Ecto neural progenitor cell (in vitro differentiated cells): ENCODE measurements at regions not wholly inside any gene's neighbourhood (a gene's known extent, or its start where the extent isn't known, plus 50 kb on each side); places are given as distances from the start of the nearest gene placed in this dataset.

ENCODE experiments used
- DNase-seq: peaks from one replicate; pipeline ENCODE4 v3.0.0-alpha.2; 2018; ENCODE audit warnings: low spot score

DNA sequence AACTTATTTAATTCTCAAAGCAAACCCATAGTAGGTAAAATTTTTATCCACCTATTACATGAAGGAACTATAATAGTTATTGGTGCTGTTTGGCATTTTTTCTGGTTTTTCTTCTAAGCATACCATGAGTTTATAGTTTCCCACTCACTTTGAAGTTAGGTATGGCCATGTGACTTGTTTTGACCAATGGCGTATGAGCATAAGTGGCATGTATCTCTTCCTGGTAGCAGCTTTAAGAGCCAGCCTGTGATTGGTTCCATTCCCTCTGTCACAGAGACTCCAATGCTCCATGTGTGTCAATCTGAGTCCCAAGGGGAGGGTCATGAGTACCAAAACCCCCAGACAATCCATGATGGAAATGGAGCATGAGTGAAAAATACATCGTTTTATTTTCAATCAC is 282.9 kb upstream of the N4BP1 start:
- no peak for DNase-seq

DNA sequence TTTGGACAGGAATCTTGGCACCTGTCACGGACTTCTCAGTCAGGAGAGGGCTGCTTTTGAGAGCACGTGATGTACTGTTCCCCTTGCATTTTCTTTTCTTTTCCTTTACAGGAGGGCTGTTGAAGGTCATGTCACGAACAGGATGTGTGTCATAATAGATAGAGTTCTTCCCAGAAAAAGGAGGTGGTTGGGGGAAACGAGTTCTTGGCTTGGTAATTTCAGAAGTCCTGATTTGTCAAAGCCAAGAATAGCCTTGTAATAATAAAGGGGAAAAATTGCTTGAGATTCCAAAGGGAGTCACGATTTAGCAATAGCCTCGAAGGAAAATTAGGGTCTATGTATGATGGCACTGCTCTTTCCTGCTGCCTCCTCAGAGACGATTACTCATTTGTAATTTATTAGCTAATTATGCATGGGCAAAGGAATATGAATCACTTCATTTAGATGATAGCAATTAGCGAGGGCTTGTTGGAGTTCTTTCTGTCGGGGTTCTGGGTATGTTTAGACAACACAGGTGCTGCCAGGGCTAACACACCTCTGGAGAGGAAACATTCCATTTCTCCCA is 277.7 kb upstream of the N4BP1 start:
- no peak for DNase-seq

- DNase-seq = no peak
Observed at GRCh38 chr16:48885471-48885870, 275.5 kb upstream of the N4BP1 start.

GRCh38 chr16:48881272-48881671 is 271.3 kb upstream of the N4BP1 start:
- DNase-seq = no peak

GRCh38 chr16:48879223-48880122 is 269.5 kb upstream of the N4BP1 start:
- DNase-seq = no peak

- no peak for DNase-seq
Observed at GRCh38 chr16:48877946-48878345, 268.0 kb upstream of the N4BP1 start.

DNA sequence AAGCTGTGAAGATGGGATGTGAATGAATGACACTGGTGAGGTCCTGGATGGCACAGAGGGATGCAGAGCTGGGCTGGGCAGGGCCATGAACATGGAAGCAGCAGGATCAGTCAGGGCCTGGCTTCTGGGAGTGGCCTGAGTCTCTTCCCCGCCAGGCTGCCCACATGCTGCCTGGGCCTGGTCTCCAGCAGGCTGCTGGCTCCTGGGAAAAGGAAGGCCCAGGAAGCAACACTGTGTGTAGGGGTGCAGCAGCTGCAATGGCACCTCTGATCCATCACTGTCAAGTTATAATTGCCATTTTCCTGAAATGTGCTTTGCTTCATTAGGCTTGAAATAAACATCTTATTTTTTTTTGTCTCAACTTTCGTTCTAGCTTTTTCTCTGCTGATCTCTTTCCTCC is 260.2 kb upstream of the N4BP1 start:
- no peak for DNase-seq

- no peak for DNase-seq
Observed at GRCh38 chr16:48865520-48865919, 255.5 kb upstream of the N4BP1 start.

DNA sequence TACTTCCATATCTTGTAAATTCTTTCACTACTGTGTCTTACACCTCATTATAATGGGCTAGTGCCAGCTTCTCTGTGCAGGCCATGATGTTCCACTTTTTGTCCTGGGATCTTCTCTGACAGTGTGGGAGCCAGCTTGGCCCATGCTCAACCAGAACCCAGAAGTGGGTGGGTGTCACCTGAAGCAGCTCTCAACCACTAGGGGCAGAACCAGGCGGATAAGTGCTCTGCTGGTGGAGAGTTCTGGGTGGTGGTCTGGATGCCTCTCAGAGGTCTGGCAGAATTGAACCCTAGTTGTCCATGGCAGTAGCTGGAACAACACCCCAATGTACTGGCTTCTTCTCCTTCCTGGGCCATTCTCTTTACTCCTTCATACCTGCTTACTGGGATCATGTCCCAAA is 254.1 kb upstream of the N4BP1 start:
- no peak for DNase-seq

DNA sequence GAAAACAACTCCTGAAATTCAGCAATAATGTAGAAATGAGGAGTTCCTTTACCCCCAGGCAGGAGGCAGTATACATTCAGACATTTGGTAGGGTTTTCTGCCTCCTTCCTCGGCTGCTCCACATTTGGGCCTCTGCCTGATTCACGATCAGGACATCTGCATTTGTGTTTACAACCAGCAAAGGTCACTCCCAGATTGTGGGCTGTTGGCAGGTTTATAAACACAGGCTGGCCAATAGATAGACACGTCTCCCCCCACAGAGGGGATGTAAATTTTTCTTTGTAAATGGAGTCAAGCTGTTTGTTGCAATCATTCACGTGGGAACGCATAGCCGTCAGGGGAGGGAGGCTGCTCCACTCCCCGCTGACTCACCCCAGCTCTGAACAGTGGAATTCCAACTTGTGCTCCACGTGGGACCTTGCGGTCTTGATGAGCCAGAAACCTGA is 252.1 kb upstream of the N4BP1 start:
- no peak for DNase-seq

DNA sequence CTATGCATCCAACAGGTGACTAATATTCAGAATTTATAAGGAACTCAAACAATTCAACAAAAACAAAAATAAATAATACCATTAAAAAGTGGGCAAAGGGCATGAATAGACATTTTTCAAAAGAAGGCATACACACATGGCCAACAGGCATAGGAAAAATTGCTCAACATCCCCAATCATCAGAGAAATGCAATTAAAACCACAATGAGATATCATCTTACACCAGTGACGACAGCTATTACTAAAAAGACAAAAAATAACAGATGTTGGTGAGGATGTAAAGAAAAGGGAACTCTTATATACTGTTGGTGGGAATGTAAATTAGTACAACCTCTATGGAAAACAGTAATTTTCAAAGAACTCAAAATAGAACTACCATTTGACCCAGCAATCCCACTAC is 250.4 kb upstream of the N4BP1 start:
- no peak for DNase-seq

DNA sequence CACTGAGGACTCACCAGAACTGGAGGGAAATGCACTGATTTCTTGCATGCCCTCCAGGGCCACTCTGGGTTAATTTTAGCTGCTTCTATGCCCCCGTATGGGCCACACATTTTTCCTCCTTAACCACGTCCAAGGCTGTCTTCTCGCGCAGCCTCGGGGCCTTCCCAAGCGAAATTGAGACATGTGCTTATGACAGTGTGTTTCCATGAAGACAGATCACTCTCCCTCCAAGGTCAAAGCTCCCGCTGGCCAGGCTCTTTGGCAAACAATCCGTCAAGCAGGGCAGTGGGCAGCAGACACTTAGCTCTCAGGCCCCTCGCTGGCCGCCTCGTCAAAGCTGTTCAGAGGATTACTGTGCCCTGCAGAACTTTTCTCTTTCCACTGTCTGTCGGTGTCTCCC is 243.0 kb upstream of the N4BP1 start:
- no peak for DNase-seq

GRCh38 chr16:48852458-48852857 is 242.5 kb upstream of the N4BP1 start:
- DNase-seq = no peak

DNA sequence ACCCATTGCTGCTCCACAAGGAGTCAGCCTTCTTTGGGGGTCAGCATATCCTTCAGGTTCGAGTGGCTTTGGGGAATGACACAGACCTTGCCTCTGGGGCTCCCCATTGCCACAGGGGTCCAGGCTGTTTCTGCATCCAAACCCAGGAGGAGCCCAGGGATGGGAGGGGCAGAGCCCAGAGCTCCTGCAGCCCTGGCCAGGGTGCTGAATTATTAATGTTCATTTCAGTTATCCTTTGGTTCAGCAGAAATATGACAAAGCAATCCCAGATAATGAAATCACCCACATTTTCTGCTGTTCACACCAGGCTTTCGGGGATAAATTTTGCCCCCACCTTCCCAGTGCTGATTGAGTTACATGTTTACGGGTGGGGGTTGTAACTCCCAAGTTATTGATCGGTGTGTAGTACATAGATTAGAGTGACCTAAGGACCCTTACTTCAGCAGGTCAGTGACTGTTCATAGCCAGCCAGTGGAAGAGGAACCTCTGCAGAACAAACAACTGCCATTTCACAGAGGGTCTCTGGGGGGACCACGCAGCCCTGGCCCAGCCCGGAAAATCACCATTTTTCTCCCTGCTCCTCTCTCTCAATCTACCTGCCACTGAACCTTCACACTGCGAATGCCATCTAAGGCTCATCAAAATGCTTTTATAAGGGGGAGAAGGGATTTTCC is 240.3 kb upstream of the N4BP1 start:
- DNase-seq = no peak

- no peak for DNase-seq
Observed at GRCh38 chr16:48846277-48846676, 236.3 kb upstream of the N4BP1 start.

- no peak for DNase-seq
Observed at GRCh38 chr16:48845261-48845660, 235.3 kb upstream of the N4BP1 start.

- DNase-seq = no peak
Observed at GRCh38 chr16:48838349-48838748, 228.4 kb upstream of the N4BP1 start.

DNA sequence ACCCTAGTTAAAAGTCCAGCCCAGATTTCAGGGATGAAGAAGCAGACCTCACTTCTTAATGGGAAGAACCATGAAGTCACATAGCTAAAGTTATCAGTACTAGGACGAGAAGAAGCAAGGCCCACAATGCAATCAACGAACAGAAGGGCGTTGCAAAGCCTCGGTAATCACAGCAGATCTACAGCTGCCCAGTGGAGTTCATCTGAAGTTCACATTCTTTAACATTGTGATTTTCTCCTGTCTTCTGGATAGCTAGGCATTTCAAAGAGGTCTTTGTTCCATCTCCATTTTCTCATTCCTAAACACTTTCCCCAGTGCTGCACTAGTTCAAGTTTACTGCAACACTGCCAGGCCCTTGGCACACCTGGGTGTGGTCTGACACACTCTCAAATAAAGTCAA is 226.7 kb upstream of the N4BP1 start:
- DNase-seq = no peak

GRCh38 chr16:48836067-48836466 is 226.1 kb upstream of the N4BP1 start:
- no peak for DNase-seq

- no peak for DNase-seq
Observed at GRCh38 chr16:48834576-48834975, 224.6 kb upstream of the N4BP1 start.

- no peak for DNase-seq
Observed at GRCh38 chr16:48833461-48833860, 223.5 kb upstream of the N4BP1 start.

DNA sequence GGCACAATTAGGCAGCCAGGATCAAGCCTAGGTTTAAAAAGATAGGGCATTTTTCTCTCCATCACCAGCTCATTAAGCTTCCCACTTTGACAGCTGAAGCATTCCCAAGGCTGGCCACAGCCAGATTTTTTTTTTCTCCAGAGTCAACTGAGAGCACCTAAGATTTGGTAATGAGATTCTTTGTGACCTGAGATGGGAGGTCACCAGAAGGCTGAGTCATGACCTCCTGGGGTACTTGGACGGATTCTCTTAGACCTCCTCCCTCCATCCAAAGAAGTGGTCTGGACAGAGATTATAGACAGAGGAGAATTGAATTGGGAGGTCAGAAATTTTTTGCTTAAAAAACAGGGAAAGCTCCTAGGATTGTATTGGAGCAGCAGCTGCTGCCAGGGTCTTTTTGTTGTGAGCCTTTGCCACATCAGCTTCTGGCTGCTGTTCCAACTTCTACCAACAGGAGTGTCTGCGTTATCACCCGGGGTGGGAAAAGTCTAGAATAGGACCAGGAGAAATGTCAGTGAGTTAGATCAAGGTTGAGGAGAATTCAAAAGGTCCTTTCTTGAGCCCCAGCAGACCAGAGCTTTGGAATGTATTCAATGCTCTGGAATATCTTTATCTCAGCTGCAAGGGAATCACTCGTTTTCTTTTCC is 221.2 kb upstream of the N4BP1 start:
- DNase-seq = no peak
